GM23338 (cell line): ENCODE measurements at regions not wholly inside any gene's neighbourhood (a gene's known extent, or its start where the extent isn't known, plus 50 kb on each side); places are given as distances from the start of the nearest gene placed in this dataset.

Source experiments
- ATAC-seq: fragments of 200-7000 bp; cut with Tn5 transposase; 3 replicates; pipeline ENCODE4 v1.9.1; 2020
- DNase-seq: peaks from one replicate; pipeline ENCODE4 v3.0.0-alpha.2; 2015; ENCODE audit warnings: low spot score
- H2AFZ ChIP-seq: fragments of 200-600 bp; sonication (generic); 2 replicates; pipeline ENCODE4 v1.8.0; 2016; ENCODE audit warnings: antibody characterized with exemption, mild to moderate bottlenecking, moderate library complexity
- H3F3A ChIP-seq: fragments of 200-600 bp; sonication (generic); replicated peaks from 2 replicates; pipeline ENCODE4 v1.8.0; 2017; ENCODE audit warnings: antibody characterized with exemption, mixed run types, low read depth
- H3K27ac ChIP-seq: fragments of 200-600 bp; sonication (generic); 2 replicates; pipeline ENCODE4 v1.6.1; 2016; ENCODE audit warnings: low read depth
- H3K27me3 ChIP-seq: fragments of 200-600 bp; sonication (generic); 2 replicates; pipeline ENCODE4 v1.8.0; 2016; ENCODE audit warnings: mild to moderate bottlenecking, mixed run types, moderate library complexity; ENCODE audit not compliant: insufficient read depth
- H3K36me3 ChIP-seq: fragments of 200-600 bp; sonication (generic); 2 replicates; pipeline ENCODE4 v1.8.0; 2016; ENCODE audit warnings: mild to moderate bottlenecking; ENCODE audit not compliant: insufficient read depth
- H3K4me1 ChIP-seq: fragments of 200-600 bp; sonication (generic); 2 replicates; pipeline ENCODE4 v1.8.0; 2016; ENCODE audit warnings: mild to moderate bottlenecking, moderate library complexity; ENCODE audit not compliant: insufficient read depth
- H3K4me2 ChIP-seq: fragments of 200-600 bp; sonication (generic); 2 replicates; pipeline ENCODE4 v1.7.1; 2017; ENCODE audit warnings: mixed run types
- H3K4me3 ChIP-seq: fragments of 200-600 bp; sonication (generic); 2 replicates; pipeline ENCODE4 v1.6.1; 2016; ENCODE audit warnings: mixed run types
- H3K79me2 ChIP-seq: fragments of 200-600 bp; sonication (generic); replicated peaks from 2 replicates; pipeline ENCODE4 v1.8.0; 2017; ENCODE audit warnings: mild to moderate bottlenecking; ENCODE audit not compliant: insufficient read depth
- H3K9me2 ChIP-seq: fragments of 200-600 bp; sonication (generic); 2 replicates; pipeline ENCODE4 v1.8.0; 2017; ENCODE audit not compliant: insufficient read depth
- H4K20me1 ChIP-seq: fragments of 200-600 bp; sonication (generic); replicated peaks from 2 replicates; pipeline ENCODE4 v1.8.0; 2017; ENCODE audit warnings: mild to moderate bottlenecking; ENCODE audit not compliant: insufficient read depth
- H3K27ac Mint-ChIP-seq: 2 replicates; pipeline ENCODE4 v1.8.0; 2020; ENCODE audit warnings: inconsistent platforms, mild to moderate bottlenecking, moderate library complexity, mixed read lengths
- H3K27me3 Mint-ChIP-seq: 3 replicates; pipeline ENCODE4 v1.8.0; 2022; ENCODE audit warnings: low read depth, mild to moderate bottlenecking, moderate library complexity, mixed read lengths, inconsistent platforms; ENCODE audit not compliant: insufficient read depth, poor library complexity
- H3K36me3 Mint-ChIP-seq: 3 replicates; pipeline ENCODE4 v1.8.0; 2021; ENCODE audit warnings: low read depth, mild to moderate bottlenecking, inconsistent platforms, moderate library complexity, mixed read lengths
- H3K4me1 Mint-ChIP-seq: 3 replicates; pipeline ENCODE4 v1.8.0; 2020; ENCODE audit warnings: mild to moderate bottlenecking, inconsistent platforms, mixed read lengths
- H3K4me3 Mint-ChIP-seq: 3 replicates; pipeline ENCODE4 v1.8.0; 2021; ENCODE audit warnings: moderate library complexity, mild to moderate bottlenecking, inconsistent platforms, mixed read lengths
- H3K9me3 Mint-ChIP-seq: 3 replicates; pipeline ENCODE4 v1.8.0; 2020; ENCODE audit warnings: moderate library complexity, mild to moderate bottlenecking, inconsistent platforms, mixed read lengths
- CREB1 ChIP-seq: fragments of 250-450 bp; sonication (Bioruptor Pico); IDR thresholded peaks from 2 replicates; pipeline ENCODE4 v1.5.0; 2020; ENCODE audit warnings: low read depth, mild to moderate bottlenecking, moderate library complexity
- NANOG ChIP-seq: IDR thresholded peaks from 2 replicates; pipeline ENCODE4 v1.6.1; 2016; ENCODE audit warnings: antibody characterized with exemption, borderline replicate concordance
- POLR2AphosphoS5 ChIP-seq: IDR thresholded peaks from 2 replicates; pipeline ENCODE4 v1.6.1; 2016; ENCODE audit warnings: antibody characterized with exemption, low read depth
- STAT1 ChIP-seq: IDR thresholded peaks from one replicate; pipeline ENCODE4 v1.6.1; 2016; ENCODE audit warnings: antibody characterized with exemption; ENCODE audit not compliant: unreplicated experiment
- ZNF114 ChIP-seq: fragments of 250-450 bp; sonication (Bioruptor Pico); IDR thresholded peaks from 2 replicates; pipeline ENCODE4 v1.5.0; 2020; ENCODE audit warnings: mild to moderate bottlenecking, moderate library complexity
- TF ChIP-seq, protein P1 (sequence below): fragments of 250-450 bp; sonication (Bioruptor Pico); IDR thresholded peaks from 2 replicates; pipeline ENCODE4 v1.5.0; 2020; ENCODE audit warnings: mild to moderate bottlenecking, moderate library complexity
- TF ChIP-seq, protein P2 (sequence below), 2 experiments: fragments of 200-600 bp in 1 of 2; sonication (generic) in 1 of 2; conservative IDR thresholded peaks; 2 replicates each; pipeline versions ENCODE4 v1.5.1 to v1.6.1; 2016 to 2017; ENCODE audit warnings: antibody characterized with exemption in 2 of 2, low read depth in 2 of 2, mild to moderate bottlenecking in 2 of 2, moderate library complexity in 1 of 2
- TF ChIP-seq, protein P3 (sequence below): IDR thresholded peaks from 2 replicates; pipeline ENCODE4 v1.6.1; 2016; ENCODE audit warnings: antibody characterized with exemption

DNA sequence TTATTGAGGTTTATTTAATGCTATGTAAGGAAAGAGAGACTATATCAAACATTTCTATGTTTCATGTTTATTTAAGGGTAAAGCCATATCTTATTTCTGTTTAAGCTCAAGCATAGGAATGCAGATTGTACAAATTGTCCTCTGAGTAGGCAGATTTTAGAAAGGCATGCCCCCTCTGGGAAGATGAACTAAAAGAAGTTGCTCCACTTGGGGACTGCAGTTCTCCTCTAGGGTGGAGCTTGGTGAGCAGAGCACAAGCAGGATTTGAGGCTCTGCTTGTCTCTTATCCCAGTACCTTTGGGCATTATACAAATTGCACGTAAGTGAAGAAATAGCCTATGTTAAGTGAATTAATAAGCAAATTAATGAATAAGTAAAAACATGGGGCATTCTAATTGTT, 96.2 kb upstream of the PDE3A start:
- Mint-ChIP-seq H3K27me3 (peaks cover 3% of the 10 kb centered on the region), H3K9me3 (no peaks in the 10 kb centered on the region), H3K36me3 (no peaks in the 10 kb centered on the region), H3K27ac (no peak overlapping the region), H3K4me1 (peaks cover 15% of the 10 kb centered on the region), H3K4me3 (no peak overlapping the region)
- Histone ChIP-seq H3K4me1 (peaks cover 11% of the 10 kb centered on the region), H3K36me3 (no peaks in the 10 kb centered on the region), H3K27me3 (no peaks in the 10 kb centered on the region), H3K4me3 (no peak overlapping the region), H3K4me2 (no peak overlapping the region), H3F3A (no peaks in the 10 kb centered on the region), H2AFZ (0 out of 2 replicates have a peak overlapping the region, but pooled peaks have one; percentile 12), H3K27ac (no peak overlapping the region), H3K9me2 (no peaks in the 10 kb centered on the region), H3K79me2 (no peaks in the 10 kb centered on the region), H4K20me1 (no peaks in the 10 kb centered on the region)
- ATAC-seq (peak; percentile 31; the same call in 1 of the 3 replicates), DNase-seq (peak; percentile 17)
- TF ChIP-seq STAT1 = no peak
- no peak for TF ChIP-seq CREB1 (CRISPR knock-in tag)
- TF ChIP-seq, protein P1, sequence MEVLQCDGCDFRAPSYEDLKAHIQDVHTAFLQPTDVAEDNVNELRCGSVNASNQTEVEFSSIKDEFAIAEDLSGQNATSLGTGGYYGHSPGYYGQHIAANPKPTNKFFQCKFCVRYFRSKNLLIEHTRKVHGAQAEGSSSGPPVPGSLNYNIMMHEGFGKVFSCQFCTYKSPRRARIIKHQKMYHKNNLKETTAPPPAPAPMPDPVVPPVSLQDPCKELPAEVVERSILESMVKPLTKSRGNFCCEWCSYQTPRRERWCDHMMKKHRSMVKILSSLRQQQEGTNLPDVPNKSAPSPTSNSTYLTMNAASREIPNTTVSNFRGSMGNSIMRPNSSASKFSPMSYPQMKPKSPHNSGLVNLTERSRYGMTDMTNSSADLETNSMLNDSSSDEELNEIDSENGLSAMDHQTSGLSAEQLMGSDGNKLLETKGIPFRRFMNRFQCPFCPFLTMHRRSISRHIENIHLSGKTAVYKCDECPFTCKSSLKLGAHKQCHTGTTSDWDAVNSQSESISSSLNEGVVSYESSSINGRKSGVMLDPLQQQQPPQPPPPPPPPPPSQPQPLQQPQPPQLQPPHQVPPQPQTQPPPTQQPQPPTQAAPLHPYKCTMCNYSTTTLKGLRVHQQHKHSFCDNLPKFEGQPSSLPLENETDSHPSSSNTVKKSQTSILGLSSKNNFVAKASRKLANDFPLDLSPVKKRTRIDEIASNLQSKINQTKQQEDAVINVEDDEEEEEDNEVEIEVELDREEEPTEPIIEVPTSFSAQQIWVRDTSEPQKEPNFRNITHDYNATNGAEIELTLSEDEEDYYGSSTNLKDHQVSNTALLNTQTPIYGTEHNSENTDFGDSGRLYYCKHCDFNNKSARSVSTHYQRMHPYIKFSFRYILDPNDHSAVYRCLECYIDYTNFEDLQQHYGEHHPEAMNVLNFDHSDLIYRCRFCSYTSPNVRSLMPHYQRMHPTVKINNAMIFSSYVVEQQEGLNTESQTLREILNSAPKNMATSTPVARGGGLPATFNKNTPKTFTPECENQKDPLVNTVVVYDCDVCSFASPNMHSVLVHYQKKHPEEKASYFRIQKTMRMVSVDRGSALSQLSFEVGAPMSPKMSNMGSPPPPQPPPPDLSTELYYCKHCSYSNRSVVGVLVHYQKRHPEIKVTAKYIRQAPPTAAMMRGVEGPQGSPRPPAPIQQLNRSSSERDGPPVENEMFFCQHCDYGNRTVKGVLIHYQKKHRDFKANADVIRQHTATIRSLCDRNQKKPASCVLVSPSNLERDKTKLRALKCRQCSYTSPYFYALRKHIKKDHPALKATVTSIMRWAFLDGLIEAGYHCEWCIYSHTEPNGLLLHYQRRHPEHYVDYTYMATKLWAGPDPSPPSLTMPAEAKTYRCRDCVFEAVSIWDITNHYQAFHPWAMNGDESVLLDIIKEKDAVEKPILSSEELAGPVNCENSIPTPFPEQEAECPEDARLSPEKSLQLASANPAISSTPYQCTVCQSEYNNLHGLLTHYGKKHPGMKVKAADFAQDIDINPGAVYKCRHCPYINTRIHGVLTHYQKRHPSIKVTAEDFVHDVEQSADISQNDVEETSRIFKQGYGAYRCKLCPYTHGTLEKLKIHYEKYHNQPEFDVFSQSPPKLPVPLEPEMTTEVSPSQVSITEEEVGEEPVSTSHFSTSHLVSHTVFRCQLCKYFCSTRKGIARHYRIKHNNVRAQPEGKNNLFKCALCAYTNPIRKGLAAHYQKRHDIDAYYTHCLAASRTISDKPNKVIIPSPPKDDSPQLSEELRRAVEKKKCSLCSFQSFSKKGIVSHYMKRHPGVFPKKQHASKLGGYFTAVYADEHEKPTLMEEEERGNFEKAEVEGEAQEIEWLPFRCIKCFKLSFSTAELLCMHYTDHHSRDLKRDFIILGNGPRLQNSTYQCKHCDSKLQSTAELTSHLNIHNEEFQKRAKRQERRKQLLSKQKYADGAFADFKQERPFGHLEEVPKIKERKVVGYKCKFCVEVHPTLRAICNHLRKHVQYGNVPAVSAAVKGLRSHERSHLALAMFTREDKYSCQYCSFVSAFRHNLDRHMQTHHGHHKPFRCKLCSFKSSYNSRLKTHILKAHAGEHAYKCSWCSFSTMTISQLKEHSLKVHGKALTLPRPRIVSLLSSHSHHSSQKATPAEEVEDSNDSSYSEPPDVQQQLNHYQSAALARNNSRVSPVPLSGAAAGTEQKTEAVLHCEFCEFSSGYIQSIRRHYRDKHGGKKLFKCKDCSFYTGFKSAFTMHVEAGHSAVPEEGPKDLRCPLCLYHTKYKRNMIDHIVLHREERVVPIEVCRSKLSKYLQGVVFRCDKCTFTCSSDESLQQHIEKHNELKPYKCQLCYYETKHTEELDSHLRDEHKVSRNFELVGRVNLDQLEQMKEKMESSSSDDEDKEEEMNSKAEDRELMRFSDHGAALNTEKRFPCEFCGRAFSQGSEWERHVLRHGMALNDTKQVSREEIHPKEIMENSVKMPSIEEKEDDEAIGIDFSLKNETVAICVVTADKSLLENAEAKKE = no peak
- TF ChIP-seq POLR2AphosphoS5 = no peak
- TF ChIP-seq ZNF114 (CRISPR knock-in tag) = no peak
- TF ChIP-seq, protein P2, sequence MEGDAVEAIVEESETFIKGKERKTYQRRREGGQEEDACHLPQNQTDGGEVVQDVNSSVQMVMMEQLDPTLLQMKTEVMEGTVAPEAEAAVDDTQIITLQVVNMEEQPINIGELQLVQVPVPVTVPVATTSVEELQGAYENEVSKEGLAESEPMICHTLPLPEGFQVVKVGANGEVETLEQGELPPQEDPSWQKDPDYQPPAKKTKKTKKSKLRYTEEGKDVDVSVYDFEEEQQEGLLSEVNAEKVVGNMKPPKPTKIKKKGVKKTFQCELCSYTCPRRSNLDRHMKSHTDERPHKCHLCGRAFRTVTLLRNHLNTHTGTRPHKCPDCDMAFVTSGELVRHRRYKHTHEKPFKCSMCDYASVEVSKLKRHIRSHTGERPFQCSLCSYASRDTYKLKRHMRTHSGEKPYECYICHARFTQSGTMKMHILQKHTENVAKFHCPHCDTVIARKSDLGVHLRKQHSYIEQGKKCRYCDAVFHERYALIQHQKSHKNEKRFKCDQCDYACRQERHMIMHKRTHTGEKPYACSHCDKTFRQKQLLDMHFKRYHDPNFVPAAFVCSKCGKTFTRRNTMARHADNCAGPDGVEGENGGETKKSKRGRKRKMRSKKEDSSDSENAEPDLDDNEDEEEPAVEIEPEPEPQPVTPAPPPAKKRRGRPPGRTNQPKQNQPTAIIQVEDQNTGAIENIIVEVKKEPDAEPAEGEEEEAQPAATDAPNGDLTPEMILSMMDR (conservative IDR thresholded peaks at IDR 0.05; ENCODE audit: low read depth in 2 of 2) = no peak
- no peak for TF ChIP-seq NANOG
- TF ChIP-seq, protein P3, sequence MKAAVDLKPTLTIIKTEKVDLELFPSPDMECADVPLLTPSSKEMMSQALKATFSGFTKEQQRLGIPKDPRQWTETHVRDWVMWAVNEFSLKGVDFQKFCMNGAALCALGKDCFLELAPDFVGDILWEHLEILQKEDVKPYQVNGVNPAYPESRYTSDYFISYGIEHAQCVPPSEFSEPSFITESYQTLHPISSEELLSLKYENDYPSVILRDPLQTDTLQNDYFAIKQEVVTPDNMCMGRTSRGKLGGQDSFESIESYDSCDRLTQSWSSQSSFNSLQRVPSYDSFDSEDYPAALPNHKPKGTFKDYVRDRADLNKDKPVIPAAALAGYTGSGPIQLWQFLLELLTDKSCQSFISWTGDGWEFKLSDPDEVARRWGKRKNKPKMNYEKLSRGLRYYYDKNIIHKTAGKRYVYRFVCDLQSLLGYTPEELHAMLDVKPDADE = no peak
